OCI-LY3 (cell line): ENCODE measurements at regions not wholly inside any gene's neighbourhood (a gene's known extent, or its start where the extent isn't known, plus 50 kb on each side); places are given as distances from the start of the nearest gene placed in this dataset.

ENCODE experiments used
- EZH2phosphoT487 ChIP-seq: fragments of 200-600 bp; shearing (Covaris generic); IDR thresholded peaks from 2 replicates; pipeline ENCODE4 v1.6.1; 2018; ENCODE audit warnings: antibody characterized with exemption, mixed run types, low read depth
- TF ChIP-seq, protein P1 (sequence below): fragments of 200-600, 300-600 bp; sonication (generic); IDR thresholded peaks from 2 replicates; pipeline ENCODE4 v1.5.1; 2014; ENCODE audit warnings: antibody characterized with exemption, low read length, low read depth

DNA sequence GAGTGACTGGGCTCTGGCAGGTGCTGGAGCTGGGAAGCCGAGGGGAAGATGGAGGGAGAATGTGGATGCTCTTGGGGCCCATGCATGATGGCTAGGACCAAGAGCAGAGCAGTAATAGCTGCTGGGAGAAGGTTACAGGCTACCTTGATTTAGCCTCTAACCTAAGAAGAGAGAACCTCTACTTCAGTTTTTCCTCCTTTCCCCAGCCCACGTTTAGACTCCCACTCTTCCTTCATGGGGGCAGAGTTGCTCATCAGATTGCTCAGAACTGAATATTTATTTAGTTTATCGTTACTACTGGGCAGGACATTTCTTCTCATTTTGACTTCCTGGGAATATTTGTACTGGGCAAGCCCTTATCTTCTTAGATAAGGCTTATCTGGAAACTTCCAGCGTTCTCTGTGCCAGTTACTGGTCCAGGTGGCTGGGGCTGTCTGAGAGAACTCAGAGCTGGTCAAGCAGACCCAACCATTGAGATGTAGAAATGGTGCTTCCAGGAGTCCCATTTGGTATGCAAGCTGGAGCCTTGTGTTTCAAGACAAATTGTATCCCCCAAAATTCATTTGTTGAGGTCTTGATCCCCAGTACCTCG lies 442.9 kb upstream of the BOD1L1 start:
- TF ChIP-seq, protein P1, sequence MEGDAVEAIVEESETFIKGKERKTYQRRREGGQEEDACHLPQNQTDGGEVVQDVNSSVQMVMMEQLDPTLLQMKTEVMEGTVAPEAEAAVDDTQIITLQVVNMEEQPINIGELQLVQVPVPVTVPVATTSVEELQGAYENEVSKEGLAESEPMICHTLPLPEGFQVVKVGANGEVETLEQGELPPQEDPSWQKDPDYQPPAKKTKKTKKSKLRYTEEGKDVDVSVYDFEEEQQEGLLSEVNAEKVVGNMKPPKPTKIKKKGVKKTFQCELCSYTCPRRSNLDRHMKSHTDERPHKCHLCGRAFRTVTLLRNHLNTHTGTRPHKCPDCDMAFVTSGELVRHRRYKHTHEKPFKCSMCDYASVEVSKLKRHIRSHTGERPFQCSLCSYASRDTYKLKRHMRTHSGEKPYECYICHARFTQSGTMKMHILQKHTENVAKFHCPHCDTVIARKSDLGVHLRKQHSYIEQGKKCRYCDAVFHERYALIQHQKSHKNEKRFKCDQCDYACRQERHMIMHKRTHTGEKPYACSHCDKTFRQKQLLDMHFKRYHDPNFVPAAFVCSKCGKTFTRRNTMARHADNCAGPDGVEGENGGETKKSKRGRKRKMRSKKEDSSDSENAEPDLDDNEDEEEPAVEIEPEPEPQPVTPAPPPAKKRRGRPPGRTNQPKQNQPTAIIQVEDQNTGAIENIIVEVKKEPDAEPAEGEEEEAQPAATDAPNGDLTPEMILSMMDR: no peak
- TF ChIP-seq EZH2phosphoT487: no peak
